ENCODE measurements at regions not wholly inside any gene's neighbourhood (a gene's known extent, or its start where the extent isn't known, plus 50 kb on each side); places are given as distances from the start of the nearest gene placed in this dataset.

DNA sequence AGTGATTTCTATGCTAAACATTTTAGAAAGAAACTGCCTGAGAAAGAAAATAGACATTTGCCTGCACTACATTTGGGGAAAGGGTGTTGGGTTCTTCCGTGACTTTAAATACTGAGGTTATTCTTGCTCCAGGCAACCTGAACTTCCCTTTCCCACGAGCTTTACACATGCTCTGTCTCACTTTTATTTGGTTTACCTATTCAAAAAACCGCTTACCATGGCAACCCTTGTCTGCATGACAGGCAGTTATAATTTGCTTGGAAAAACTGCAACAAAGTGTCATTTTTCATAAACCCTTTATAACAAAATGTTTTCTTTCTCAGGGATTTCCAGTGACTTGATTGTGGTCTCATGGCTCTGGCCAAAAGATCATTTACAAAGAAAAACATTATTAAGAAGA lies 416.3 kb upstream of the MEIS2 start:
- H3K4me3 Mint-ChIP-seq, result no peak overlapping the region
- no peaks in the 10 kb centered on the region for H3K27me3 Mint-ChIP-seq
- H3K27ac Mint-ChIP-seq, result no peak overlapping the region
- H3K9me3 Mint-ChIP-seq, result peaks cover 0 to 6% of the 10 kb centered on the region in 2 donors
- H3K36me3 Mint-ChIP-seq (ENCODE audit: insufficient read depth), result peaks cover 6% of the 10 kb centered on the region
- no peaks in the 10 kb centered on the region for H3K4me1 Mint-ChIP-seq (ENCODE audit: low read depth in 2 of 2)
- no peak for ATAC-seq (replicated peaks)
- no peak for DNase-seq

DNA sequence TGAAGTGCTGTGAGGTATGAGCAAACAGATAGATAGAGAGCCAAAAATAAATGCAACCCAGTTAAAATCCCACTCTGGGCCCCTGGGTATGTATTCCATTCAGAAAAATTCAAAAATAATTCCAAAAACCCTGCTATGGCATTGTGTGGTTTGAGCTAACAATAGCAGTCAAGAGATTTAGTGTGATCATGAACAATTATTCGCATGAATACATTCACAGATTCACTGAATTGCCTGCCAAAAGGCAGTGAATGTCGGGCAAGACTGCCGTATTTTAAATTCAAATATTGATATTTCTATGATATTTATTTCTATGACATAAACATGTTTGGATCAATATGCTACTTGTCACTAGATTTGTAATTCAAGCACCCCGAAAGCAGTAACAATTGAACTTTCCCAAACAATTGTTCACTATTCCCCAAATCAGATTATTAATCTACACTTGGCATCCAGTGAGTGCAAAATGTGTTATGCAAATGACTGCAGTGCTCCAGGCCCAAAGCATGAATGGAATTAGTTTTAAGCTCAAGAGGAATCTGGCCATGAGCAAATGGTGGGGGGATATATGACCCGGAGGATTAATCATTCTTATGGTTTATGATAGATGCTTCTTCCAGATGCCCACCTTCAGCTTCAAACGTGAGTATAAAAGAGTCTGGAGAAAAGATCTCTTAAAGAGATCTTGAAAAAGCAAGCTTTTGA lies 417.0 kb upstream of the MEIS2 start:
- H3K36me3 Mint-ChIP-seq (ENCODE audit: insufficient read depth), result peaks cover 6% of the 10 kb centered on the region
- H3K4me1 Mint-ChIP-seq (ENCODE audit: low read depth in 2 of 2), result no peaks in the 10 kb centered on the region
- no peaks in the 10 kb centered on the region for H3K27me3 Mint-ChIP-seq
- H3K27ac Mint-ChIP-seq, result no peak overlapping the region
- ATAC-seq (replicated peaks) (no peak), DNase-seq (no peak)
- H3K4me3 Mint-ChIP-seq, result no peak overlapping the region
- H3K9me3 Mint-ChIP-seq, result peaks cover 0 to 7% of the 10 kb centered on the region in 2 donors

DNA sequence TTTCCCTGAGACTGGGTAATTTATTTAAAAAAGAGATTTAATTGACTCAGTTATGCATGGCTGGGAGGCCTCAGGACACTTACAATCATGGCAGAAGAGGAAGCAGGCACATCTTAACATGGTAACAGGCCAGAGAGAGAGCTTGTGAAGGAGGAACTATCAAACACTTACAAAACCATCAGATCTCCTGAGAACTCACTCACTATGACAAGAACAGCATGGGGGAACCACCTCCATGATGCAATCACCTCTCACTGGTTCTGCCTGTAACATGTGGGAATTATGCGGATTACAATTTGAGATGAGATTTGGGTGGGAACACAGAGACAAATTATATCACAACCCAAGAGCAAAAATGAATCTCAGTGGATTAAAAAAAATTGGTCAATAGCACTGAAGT lies 416.0 kb upstream of the TMCO5A start:
- no peak for DNase-seq
- no peaks in the 10 kb centered on the region for H3K27me3 Mint-ChIP-seq
- H3K4me1 Mint-ChIP-seq (ENCODE audit: low read depth in 2 of 2), result no peaks in the 10 kb centered on the region
- no peak overlapping the region for H3K4me3 Mint-ChIP-seq
- no peak for ATAC-seq (replicated peaks)
- H3K9me3 Mint-ChIP-seq, result peaks cover 0 to 4% of the 10 kb centered on the region in 2 donors
- peaks cover 6% of the 10 kb centered on the region for H3K36me3 Mint-ChIP-seq (ENCODE audit: insufficient read depth)
- no peak overlapping the region for H3K27ac Mint-ChIP-seq

DNA sequence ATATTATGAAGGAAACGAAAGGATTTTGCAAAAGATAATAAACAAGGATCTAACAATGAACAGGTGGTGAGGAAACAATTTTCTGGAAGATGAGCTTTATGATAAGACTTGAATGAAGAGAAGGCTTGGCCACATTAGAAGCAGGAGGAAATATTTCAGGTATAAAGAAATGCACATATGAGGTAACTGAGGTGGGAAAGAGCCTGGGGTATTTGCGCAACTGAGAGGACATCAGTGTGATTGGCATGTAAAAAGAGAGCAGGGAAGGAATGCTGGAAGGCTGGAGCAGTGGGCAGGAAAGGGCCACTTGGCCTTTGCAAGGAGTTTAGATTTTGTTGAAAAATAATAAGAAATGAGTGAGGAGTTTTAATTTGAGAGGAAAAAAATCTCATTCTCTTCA lies 414.4 kb upstream of the TMCO5A start:
- H3K4me3 Mint-ChIP-seq, result no peak overlapping the region
- DNase-seq, result no peak
- ATAC-seq (replicated peaks), result no peak
- H3K36me3 Mint-ChIP-seq (ENCODE audit: insufficient read depth), result peaks cover 6% of the 10 kb centered on the region
- H3K27ac Mint-ChIP-seq, result no peak overlapping the region
- H3K9me3 Mint-ChIP-seq, result peaks cover 0 to 4% of the 10 kb centered on the region in 2 donors
- no peaks in the 10 kb centered on the region for H3K27me3 Mint-ChIP-seq
- H3K4me1 Mint-ChIP-seq (ENCODE audit: low read depth in 2 of 2), result no peaks in the 10 kb centered on the region

DNA sequence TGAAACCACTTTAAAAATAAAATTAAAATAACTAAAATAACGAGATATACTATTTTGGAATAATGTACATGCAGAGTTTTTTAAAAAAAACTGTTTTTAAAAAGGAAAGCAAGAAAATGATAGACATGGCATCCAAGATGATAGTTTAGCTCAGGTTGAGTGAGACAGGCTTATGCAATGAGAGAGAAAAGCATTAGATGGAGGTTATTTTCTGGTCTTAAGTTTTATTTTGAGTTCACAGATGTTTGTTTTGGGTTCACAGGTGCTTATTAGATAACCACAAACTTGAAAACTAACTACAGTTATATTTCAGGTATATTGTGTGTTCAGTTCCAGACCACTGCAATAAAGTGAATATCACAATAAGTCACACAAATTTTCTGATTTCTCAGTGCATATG lies 413.6 kb upstream of the TMCO5A start:
- ATAC-seq (replicated peaks) (no peak), DNase-seq (no peak)
- H3K4me1 Mint-ChIP-seq (ENCODE audit: low read depth in 2 of 2), result no peaks in the 10 kb centered on the region
- H3K27me3 Mint-ChIP-seq, result no peaks in the 10 kb centered on the region
- H3K27ac Mint-ChIP-seq, result no peak overlapping the region
- no peak overlapping the region for H3K4me3 Mint-ChIP-seq
- peaks cover 6% of the 10 kb centered on the region for H3K36me3 Mint-ChIP-seq (ENCODE audit: insufficient read depth)
- H3K9me3 Mint-ChIP-seq, result peaks cover 0 to 8% of the 10 kb centered on the region in 2 donors

- Mint-ChIP-seq H3K27ac (no peak overlapping the region), H3K36me3 (ENCODE audit: insufficient read depth) (no peaks in the 10 kb centered on the region)
- no peak for ATAC-seq (replicated peaks)
These were observed 409.8 kb upstream of the TMCO5A start for GRCh38 chr15:37524601-37525000.

GRCh38 chr15:37528432-37528831 lies 406.0 kb upstream of the TMCO5A start:
- H3K36me3 Mint-ChIP-seq (ENCODE audit: insufficient read depth), result no peaks in the 10 kb centered on the region
- ATAC-seq (replicated peaks) (no peak), DNase-seq (no peak)
- no peak overlapping the region for H3K4me3 Mint-ChIP-seq
- H3K27ac Mint-ChIP-seq, result no peak overlapping the region
- H3K27me3 Mint-ChIP-seq, result no peaks in the 10 kb centered on the region
- H3K9me3 Mint-ChIP-seq, result peaks cover 0 to 7% of the 10 kb centered on the region in 2 donors
- H3K4me1 Mint-ChIP-seq (ENCODE audit: low read depth in 2 of 2), result no peaks in the 10 kb centered on the region

More at GRCh38 chr15:37524601-37525000, 409.8 kb upstream of the TMCO5A start:
- H3K4me3 Mint-ChIP-seq, result no peak overlapping the region
- H3K9me3 Mint-ChIP-seq, result peaks cover 0 to 8% of the 10 kb centered on the region in 2 donors
- H3K4me1 Mint-ChIP-seq (ENCODE audit: low read depth in 2 of 2), result no peaks in the 10 kb centered on the region
- H3K27me3 Mint-ChIP-seq, result no peaks in the 10 kb centered on the region
- no peak for DNase-seq

- Mint-ChIP-seq H3K9me3 (peaks cover 5 to 7% of the 10 kb centered on the region in 2 donors), H3K4me3 (no peak overlapping the region), H3K27ac (no peak overlapping the region), H3K27me3 (no peaks in the 10 kb centered on the region), H3K36me3 (ENCODE audit: insufficient read depth) (no peaks in the 10 kb centered on the region), H3K4me1 (ENCODE audit: low read depth in 2 of 2) (no peaks in the 10 kb centered on the region)
- DNase-seq (no peak), ATAC-seq (replicated peaks) (no peak)
These were observed 397.4 kb upstream of the TMCO5A start for GRCh38 chr15:37536967-37537605.

DNA sequence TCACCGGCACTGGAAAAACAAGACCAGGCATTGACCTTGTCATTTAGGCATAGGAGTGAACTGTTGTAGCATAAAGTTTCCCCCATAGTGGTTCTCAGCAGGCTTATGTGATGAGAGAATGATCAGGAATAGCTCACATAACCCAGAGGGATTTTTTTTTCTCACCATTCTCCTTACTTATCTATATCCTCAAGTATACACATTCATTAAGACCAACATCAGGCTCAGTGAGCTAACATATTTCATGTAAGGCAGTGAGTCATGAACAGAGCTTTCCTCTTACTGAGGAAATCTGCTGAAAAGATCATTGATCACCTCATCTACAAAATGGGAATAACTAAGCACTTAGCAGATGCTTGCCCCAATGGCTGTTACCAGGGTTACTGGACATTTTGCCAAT lies 396.6 kb upstream of the TMCO5A start:
- H3K4me3 Mint-ChIP-seq, result no peak overlapping the region
- DNase-seq, result no peak

DNA sequence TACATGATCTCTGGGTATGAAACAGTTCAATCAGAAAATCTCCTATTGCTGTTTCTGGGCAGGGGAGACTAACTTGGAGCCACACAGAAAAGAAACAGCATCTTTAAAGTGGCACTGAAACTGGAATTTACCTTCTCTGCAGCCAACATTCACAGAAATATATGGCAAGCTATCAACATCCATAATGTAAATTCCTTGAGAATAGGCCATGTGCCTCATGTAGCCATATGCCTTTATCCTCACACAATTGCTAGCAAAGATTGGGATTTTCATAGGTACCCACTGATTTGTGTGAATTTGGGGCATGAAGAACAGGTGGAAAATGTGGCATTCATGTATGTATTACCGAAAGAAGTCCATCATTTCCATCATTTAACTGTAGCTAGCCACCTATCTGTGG lies 386.3 kb upstream of the TMCO5A start:
- Mint-ChIP-seq H3K27me3 (no peaks in the 10 kb centered on the region), H3K4me3 (no peak overlapping the region), H3K9me3 (no peaks in the 10 kb centered on the region), H3K36me3 (ENCODE audit: insufficient read depth) (no peaks in the 10 kb centered on the region), H3K4me1 (ENCODE audit: low read depth in 2 of 2) (no peaks in the 10 kb centered on the region), H3K27ac (no peak overlapping the region)
- DNase-seq, result no peak
- no peak for ATAC-seq (replicated peaks)

More for the DNA sequence above, 396.6 kb upstream of the TMCO5A start:
- H3K27me3 Mint-ChIP-seq, result no peaks in the 10 kb centered on the region
- H3K4me1 Mint-ChIP-seq (ENCODE audit: low read depth in 2 of 2), result no peaks in the 10 kb centered on the region
- no peak overlapping the region for H3K27ac Mint-ChIP-seq
- no peak for ATAC-seq (replicated peaks)
- H3K36me3 Mint-ChIP-seq (ENCODE audit: insufficient read depth), result no peaks in the 10 kb centered on the region
- peaks cover 5 to 7% of the 10 kb centered on the region in 2 donors for H3K9me3 Mint-ChIP-seq

DNA sequence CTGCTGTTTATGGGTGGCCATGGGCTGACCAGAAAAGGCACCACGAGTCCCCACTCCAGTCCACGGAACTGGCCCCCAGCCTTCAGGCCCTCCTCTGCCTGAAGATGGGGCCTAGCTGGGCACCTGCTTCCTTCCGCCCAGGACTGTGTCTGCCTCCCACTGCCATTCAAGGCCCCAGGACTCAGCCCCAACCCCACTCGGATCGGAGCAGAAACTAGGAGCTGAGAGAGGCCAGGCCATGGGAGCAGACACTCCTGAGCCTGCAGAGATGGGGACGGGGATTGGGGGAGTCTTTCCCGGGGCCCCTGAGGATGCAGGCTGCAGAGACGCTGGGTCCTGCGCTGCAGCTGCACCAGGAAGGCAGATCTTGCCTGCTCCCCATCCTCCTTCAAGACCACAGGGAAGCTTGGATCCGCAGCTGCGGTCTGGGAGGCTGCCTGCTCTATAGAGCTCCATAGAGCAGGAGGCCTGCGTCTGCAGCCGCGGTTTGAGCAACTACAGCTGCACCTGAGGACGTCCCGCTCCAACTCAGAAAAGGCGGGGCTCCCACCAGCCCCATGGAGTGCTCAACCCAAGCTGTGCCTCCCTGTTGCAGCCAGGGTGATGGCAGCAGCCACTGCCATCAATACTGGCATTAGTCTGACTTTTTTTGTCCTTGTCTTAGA lies 383.9 kb upstream of the TMCO5A start:
- no peaks in the 10 kb centered on the region for H3K4me1 Mint-ChIP-seq (ENCODE audit: low read depth in 2 of 2)
- no peaks in the 10 kb centered on the region for H3K27me3 Mint-ChIP-seq
- H3K4me3 Mint-ChIP-seq, result no peak overlapping the region
- no peak overlapping the region for H3K27ac Mint-ChIP-seq
- no peak for DNase-seq
- no peak for ATAC-seq (replicated peaks)
- H3K9me3 Mint-ChIP-seq, result no peaks in the 10 kb centered on the region
- no peaks in the 10 kb centered on the region for H3K36me3 Mint-ChIP-seq (ENCODE audit: insufficient read depth)

DNA sequence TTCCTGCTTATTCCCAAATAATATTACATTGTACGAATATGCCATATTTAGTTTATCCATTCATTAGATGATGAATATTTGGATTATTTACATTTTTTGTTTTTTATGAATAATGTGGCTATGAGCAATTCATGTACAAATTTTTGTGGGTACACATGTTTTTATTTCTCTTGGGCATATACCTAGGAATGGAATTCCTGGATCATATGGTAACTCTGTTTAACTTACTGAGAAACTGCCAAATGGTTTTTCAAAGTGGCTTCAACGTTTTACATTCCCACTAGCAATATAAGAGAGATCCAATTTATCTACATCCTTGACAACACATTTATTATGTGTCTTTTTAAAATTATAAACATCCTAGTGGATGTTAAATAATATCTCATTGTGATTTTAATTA lies 362.0 kb upstream of the TMCO5A start:
- Mint-ChIP-seq H3K4me1 (ENCODE audit: low read depth in 2 of 2) (no peaks in the 10 kb centered on the region), H3K4me3 (no peak overlapping the region), H3K27ac (no peak overlapping the region), H3K36me3 (ENCODE audit: insufficient read depth) (no peaks in the 10 kb centered on the region), H3K9me3 (peaks cover 5 to 6% of the 10 kb centered on the region in 2 donors), H3K27me3 (no peaks in the 10 kb centered on the region)
- ATAC-seq (replicated peaks) (no peak), DNase-seq (no peak)

DNA sequence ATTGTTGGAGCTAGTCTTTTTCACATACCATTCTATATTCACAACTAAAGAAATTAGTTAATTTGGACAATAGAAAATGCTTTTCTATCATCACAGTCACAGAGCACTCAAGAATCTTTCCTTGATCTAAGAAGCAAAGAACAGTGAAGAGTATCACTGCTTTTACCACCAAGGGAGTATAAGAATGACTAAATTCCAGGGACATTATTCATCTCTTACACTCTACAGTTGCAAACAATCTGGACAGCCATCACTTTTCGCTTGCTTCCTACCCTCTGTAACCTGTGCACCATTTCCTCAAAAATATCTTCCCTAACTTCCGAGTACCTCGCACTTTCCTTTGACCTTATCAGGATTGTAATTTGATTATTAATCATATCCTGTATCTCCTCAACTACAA lies 359.5 kb upstream of the TMCO5A start:
- Mint-ChIP-seq H3K27me3 (no peaks in the 10 kb centered on the region), H3K9me3 (peaks cover 0 to 2% of the 10 kb centered on the region in 2 donors), H3K4me3 (no peak overlapping the region), H3K36me3 (ENCODE audit: insufficient read depth) (no peaks in the 10 kb centered on the region), H3K4me1 (ENCODE audit: low read depth in 2 of 2) (no peaks in the 10 kb centered on the region), H3K27ac (no peak overlapping the region)
- ATAC-seq (replicated peaks) (no peak), DNase-seq (no peak)

GRCh38 chr15:37576952-37577351 lies 357.5 kb upstream of the TMCO5A start:
- Mint-ChIP-seq H3K9me3 (peaks cover 0 to 2% of the 10 kb centered on the region in 2 donors), H3K36me3 (ENCODE audit: insufficient read depth) (no peaks in the 10 kb centered on the region), H3K27ac (no peak overlapping the region), H3K27me3 (no peaks in the 10 kb centered on the region), H3K4me3 (no peak overlapping the region), H3K4me1 (ENCODE audit: low read depth in 2 of 2) (no peaks in the 10 kb centered on the region)
- DNase-seq, result no peak
- ATAC-seq (replicated peaks), result no peak

All from effector memory CD8-positive, alpha-beta T cell (primary cell).